ENCODE measurements at regions not wholly inside any gene's neighbourhood (a gene's known extent, or its start where the extent isn't known, plus 50 kb on each side); places are given as distances from the start of the nearest gene placed in this dataset.

DNA sequence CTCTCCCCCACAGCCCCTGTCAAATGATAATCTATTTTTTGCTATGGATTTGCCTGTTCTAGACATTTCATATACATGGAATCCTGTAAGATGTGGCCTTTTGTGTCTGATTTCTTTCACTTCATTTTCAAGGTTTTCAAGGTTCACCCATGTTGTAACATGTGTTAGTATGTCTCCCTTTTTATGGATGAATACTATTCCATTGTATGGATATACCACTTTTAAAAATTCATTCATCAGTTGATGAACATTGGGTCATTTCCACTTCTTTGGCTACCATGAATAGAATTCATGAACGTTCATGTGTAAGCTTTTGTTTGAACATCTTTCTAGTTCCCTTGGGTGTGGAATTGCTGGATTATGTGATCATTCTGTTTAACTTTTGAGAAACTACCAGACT is 94.7 kb upstream of the ZNF366 start:
- TF ChIP-seq, protein P1, sequence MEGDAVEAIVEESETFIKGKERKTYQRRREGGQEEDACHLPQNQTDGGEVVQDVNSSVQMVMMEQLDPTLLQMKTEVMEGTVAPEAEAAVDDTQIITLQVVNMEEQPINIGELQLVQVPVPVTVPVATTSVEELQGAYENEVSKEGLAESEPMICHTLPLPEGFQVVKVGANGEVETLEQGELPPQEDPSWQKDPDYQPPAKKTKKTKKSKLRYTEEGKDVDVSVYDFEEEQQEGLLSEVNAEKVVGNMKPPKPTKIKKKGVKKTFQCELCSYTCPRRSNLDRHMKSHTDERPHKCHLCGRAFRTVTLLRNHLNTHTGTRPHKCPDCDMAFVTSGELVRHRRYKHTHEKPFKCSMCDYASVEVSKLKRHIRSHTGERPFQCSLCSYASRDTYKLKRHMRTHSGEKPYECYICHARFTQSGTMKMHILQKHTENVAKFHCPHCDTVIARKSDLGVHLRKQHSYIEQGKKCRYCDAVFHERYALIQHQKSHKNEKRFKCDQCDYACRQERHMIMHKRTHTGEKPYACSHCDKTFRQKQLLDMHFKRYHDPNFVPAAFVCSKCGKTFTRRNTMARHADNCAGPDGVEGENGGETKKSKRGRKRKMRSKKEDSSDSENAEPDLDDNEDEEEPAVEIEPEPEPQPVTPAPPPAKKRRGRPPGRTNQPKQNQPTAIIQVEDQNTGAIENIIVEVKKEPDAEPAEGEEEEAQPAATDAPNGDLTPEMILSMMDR (optimal IDR thresholded peaks at IDR 0.05 in 1 of 3, IDR thresholded peaks at IDR 0.05 in 1 of 3, conservative IDR thresholded peaks at IDR 0.05 in 1 of 3; ENCODE audit: extremely low read depth in 1 of 3, insufficient read depth in 2 of 3, low read length in 3 of 3): no peak
- no peak for TF ChIP-seq EZH2 (IDR thresholded peaks at IDR 0.05; ENCODE audit: low read length)
